ENCODE measurements at regions not wholly inside any gene's neighbourhood (a gene's known extent, or its start where the extent isn't known, plus 50 kb on each side); places are given as distances from the start of the nearest gene placed in this dataset.

DNA sequence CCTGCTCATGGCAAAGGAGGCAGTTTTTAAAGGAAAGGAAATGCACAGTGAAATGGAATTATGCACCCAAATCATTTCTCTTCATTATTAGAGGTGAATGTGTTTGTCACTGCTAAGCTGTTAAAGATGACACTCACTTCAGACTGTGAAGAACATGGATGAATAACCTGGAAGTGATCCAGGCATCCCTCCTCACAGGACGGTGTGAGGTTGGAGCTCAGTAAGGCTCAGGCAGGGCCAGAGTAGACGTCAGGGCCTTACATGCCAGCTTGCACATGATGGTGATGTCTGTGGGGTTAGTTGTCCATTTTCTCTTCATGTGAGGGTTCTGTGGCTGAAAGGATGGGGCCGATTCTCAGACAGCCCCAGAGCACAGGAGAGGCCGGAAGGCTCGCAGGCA lies 273.1 kb downstream of the PCNX1 start:
- no peak overlapping the region for H2BK15ac ChIP-seq (ENCODE audit: low read depth, low read length)
- no peaks in the 10 kb centered on the region; the same call in 1 of the 2 replicates for H3K4me1 ChIP-seq (ENCODE audit: insufficient read depth, low read length)
- no peak overlapping the region for H3K4me3 Mint-ChIP-seq
- H3T11ph ChIP-seq (ENCODE audit: low read length), result no peak overlapping the region
- H3K4me2 ChIP-seq (ENCODE audit: insufficient read depth, insufficient read length, low read length), result no peak overlapping the region
- H3K18ac ChIP-seq (ENCODE audit: insufficient read length, low read depth, low read length), result no peak overlapping the region
- H4K20me1 ChIP-seq (ENCODE audit: control insufficient read depth, insufficient read depth, insufficient read length), result no peaks in the 10 kb centered on the region
- no peak overlapping the region for H4K5ac ChIP-seq (ENCODE audit: insufficient read length, low read depth, low read length)
- no peak overlapping the region for H2BK120ac ChIP-seq (ENCODE audit: low read depth, low read length, poor library complexity, severe bottlenecking)
- H2AK5ac ChIP-seq (ENCODE audit: insufficient read length, low read length), result no peak overlapping the region
- no peak overlapping the region for H2BK12ac ChIP-seq (ENCODE audit: insufficient read length, low read depth, low read length)
- no peak overlapping the region for H3K27ac ChIP-seq (ENCODE audit: insufficient read length, low read depth, low read length)
- H2BK20ac ChIP-seq (ENCODE audit: low read depth, low read length, poor library complexity, severe bottlenecking), result no peak overlapping the region
- no peaks in the 10 kb centered on the region for H3K9me3 Mint-ChIP-seq
- H3K9me3 ChIP-seq (ENCODE audit: control insufficient read depth, low read depth, low read length), result no peaks in the 10 kb centered on the region
- TF ChIP-seq, protein P1, sequence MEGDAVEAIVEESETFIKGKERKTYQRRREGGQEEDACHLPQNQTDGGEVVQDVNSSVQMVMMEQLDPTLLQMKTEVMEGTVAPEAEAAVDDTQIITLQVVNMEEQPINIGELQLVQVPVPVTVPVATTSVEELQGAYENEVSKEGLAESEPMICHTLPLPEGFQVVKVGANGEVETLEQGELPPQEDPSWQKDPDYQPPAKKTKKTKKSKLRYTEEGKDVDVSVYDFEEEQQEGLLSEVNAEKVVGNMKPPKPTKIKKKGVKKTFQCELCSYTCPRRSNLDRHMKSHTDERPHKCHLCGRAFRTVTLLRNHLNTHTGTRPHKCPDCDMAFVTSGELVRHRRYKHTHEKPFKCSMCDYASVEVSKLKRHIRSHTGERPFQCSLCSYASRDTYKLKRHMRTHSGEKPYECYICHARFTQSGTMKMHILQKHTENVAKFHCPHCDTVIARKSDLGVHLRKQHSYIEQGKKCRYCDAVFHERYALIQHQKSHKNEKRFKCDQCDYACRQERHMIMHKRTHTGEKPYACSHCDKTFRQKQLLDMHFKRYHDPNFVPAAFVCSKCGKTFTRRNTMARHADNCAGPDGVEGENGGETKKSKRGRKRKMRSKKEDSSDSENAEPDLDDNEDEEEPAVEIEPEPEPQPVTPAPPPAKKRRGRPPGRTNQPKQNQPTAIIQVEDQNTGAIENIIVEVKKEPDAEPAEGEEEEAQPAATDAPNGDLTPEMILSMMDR (conservative IDR thresholded peaks at IDR 0.05), result no peak
- no peak overlapping the region for H4K8ac ChIP-seq (replicated peaks; ENCODE audit: insufficient read length, low read depth, low read length)
- H4K91ac ChIP-seq (ENCODE audit: insufficient read length, low read depth, low read length), result no peak overlapping the region
- no CpG with 5 or more reads among the region's 5 CpGs for WGBS (ENCODE audit: extremely low coverage, insufficient read length, low lambda C conversion rate)
- peaks cover 8 to 20% of the 10 kb centered on the region in 2 experiments for H3K4me1 Mint-ChIP-seq
- no peak overlapping the region for H3K27ac Mint-ChIP-seq
- H3K9ac ChIP-seq (ENCODE audit: extremely low read depth, insufficient read length, low read length), result no peak overlapping the region
- no peak overlapping the region for H2BK5ac ChIP-seq (ENCODE audit: insufficient read length, low read length)
- no peak for DNase-seq
- no peaks in the 10 kb centered on the region for H3K27me3 ChIP-seq (ENCODE audit: insufficient read depth, low read length)
- peaks cover 3% of the 10 kb centered on the region; the same call in 1 of the 2 replicates for H3K27me3 Mint-ChIP-seq (ENCODE audit: low read depth)
- no peak overlapping the region for H3K4ac ChIP-seq (ENCODE audit: low read depth, low read length)
- no peak overlapping the region for H3K23ac ChIP-seq (ENCODE audit: insufficient read length, low read depth, low read length)
- H3K79me2 ChIP-seq (ENCODE audit: insufficient read depth, low read length), result no peaks in the 10 kb centered on the region
- no peaks in the 10 kb centered on the region for H3K36me3 Mint-ChIP-seq (ENCODE audit: insufficient read depth in 1 of 3, low read depth in 3 of 3)
- H2AFZ ChIP-seq (ENCODE audit: low read length), result no peak overlapping the region
- H3K79me1 ChIP-seq (ENCODE audit: insufficient read depth, low read depth, low read length, poor library complexity, severe bottlenecking), result no peaks in the 10 kb centered on the region
- H3K14ac ChIP-seq (ENCODE audit: insufficient read depth, low read length), result no peak overlapping the region
- H3K56ac ChIP-seq (ENCODE audit: insufficient read length, low read depth, low read length), result no peak overlapping the region
- no peaks in the 10 kb centered on the region for H3K23me2 ChIP-seq (ENCODE audit: insufficient read length, low read depth, low read length, poor library complexity, severe bottlenecking)
